MM.1S (cell line): ENCODE measurements at regions not wholly inside any gene's neighbourhood (a gene's known extent, or its start where the extent isn't known, plus 50 kb on each side); places are given as distances from the start of the nearest gene placed in this dataset.

Experiments
- CTCF ChIP-seq: fragments of 300-600 bp; sonication (generic); IDR thresholded peaks from 2 replicates; pipeline ENCODE4 v1.5.1; 2016; ENCODE audit warnings: antibody characterized with exemption, low read length, mixed read lengths
- EZH2phosphoT487 ChIP-seq: fragments of 300-600 bp; sonication (generic); IDR thresholded peaks from 2 replicates; pipeline ENCODE4 v1.6.1; 2018; ENCODE audit warnings: antibody characterized with exemption, low read length

- TF ChIP-seq CTCF (no peak), EZH2phosphoT487 (no peak)
These were observed 141.2 kb downstream of the DHX15 start for GRCh38 chr4:24443200-24443599.
